Ascending aorta (tissue), 2 donors: ENCODE measurements at regions not wholly inside any gene's neighbourhood (a gene's known extent, or its start where the extent isn't known, plus 50 kb on each side); places are given as distances from the start of the nearest gene placed in this dataset.
"Not testable (repeated sequence)": the region's sequence is repeated elsewhere in the genome, so short reads cannot be mapped to it uniquely, and the experiment has no call there.

Experiments used
- DNase-seq, 2 donors: peaks; one replicate each; pipeline ENCODE4 v3.0.0-alpha.2; 2019; ENCODE audit warnings: low spot score in 2 of 2
- H3K27ac ChIP-seq, 2 donors: fragments of 200-600 bp; sonication (generic); one replicate each; pipeline ENCODE4 v1.5.1; 2016 to 2017; ENCODE audit warnings: mild to moderate bottlenecking in 1 of 2
- H3K27me3 ChIP-seq: fragments of 200-600 bp; sonication (generic); one replicate; pipeline ENCODE4 v1.5.1; 2017
- H3K36me3 ChIP-seq, 2 donors: fragments of 200-600 bp; sonication (generic); one replicate each; pipeline ENCODE4 v1.5.1; 2016
- H3K4me1 ChIP-seq, 2 donors: fragments of 200-600 bp; sonication (generic); one replicate each; pipeline ENCODE4 v1.5.1; 2016 to 2017; ENCODE audit warnings: mild to moderate bottlenecking in 1 of 2
- H3K4me3 ChIP-seq, 2 donors: fragments of 200-600 bp; sonication (generic); one replicate each; pipeline ENCODE4 v1.5.1; 2016 to 2017; ENCODE audit warnings: mild to moderate bottlenecking in 1 of 2
- H3K9me3 ChIP-seq, 2 donors: fragments of 200-600 bp; sonication (generic); one replicate each; pipeline ENCODE4 v1.5.1; 2016
- CTCF ChIP-seq, 3 experiments: fragments of 200-600 bp in 2 of 3; fragments of 450-650 bp in 1 of 3; sonication (generic) in 2 of 3; IDR thresholded peaks; one replicate each; pipeline ENCODE4 v1.5.1; 2016 to 2019; ENCODE audit warnings: antibody characterized with exemption in 3 of 3, mild to moderate bottlenecking in 1 of 3, moderate library complexity in 1 of 3
- intact Hi-C: fragments of 100-400 bp; cut with DNase I; formaldehyde crosslinking; loops from one replicate; pipeline ENCODE4 v1.15.1; 2023

- Histone ChIP-seq H3K27ac (no peak overlapping the region), H3K27me3 (no peaks in the 10 kb centered on the region), H3K9me3 (no peaks in the 10 kb centered on the region), H3K4me3 (no peak overlapping the region), H3K4me1 (no peaks in the 10 kb centered on the region), H3K36me3 (no peaks in the 10 kb centered on the region)
- intact Hi-C loops = no loop called here
- TF ChIP-seq CTCF (IDR thresholded peaks at IDR 0.05) = no peak
- DNase-seq = no peak
Measured at GRCh38 chr9:21615446-21615845, 133.3 kb upstream of the IFNE start.

DNA sequence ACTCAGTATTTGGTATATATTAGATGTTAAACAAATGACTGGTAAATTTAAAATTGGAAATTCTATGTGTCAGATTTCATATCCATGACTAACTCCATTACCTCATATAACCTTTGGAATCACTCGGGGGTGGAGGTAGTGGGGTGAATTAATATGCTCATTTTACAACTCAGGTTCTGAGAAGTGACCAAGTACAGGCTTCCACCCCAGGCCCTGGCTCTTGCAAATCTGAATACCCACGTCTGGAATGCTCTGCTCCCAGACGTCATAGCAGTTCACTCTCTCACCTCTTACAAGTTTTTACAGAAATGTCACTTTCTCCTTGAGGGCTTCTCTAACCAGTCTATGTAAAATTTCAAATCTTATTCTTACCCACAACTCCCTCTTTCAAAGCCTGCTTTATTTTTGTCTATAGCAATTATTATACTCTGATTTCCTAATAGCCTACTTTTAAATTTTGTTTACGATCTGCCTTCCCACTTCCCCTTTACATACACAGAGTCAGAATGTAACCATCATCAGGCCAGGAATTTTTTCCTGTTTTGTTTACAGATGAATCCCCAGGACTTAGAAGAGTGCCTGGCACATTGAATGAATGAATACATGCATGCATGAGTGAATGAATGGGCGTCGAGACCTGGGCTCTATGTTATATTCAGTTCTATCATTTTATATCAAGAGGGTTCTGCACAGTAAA is 134.1 kb upstream of the IFNE start:
- no peaks in the 10 kb centered on the region for H3K9me3 ChIP-seq
- H3K27me3 ChIP-seq = no peaks in the 10 kb centered on the region
- DNase-seq = no peak
- H3K27ac ChIP-seq = no peak overlapping the region
- H3K4me3 ChIP-seq = no peak overlapping the region
- no peaks in the 10 kb centered on the region for H3K36me3 ChIP-seq
- no peaks in the 10 kb centered on the region for H3K4me1 ChIP-seq
- TF ChIP-seq CTCF (IDR thresholded peaks at IDR 0.05) = no peak
- intact Hi-C loops = no loop called here

- Histone ChIP-seq H3K27me3 (no peaks in the 10 kb centered on the region), H3K36me3 (no peaks in the 10 kb centered on the region), H3K4me3 (no peak overlapping the region), H3K9me3 (no peaks in the 10 kb centered on the region), H3K27ac (no peak overlapping the region), H3K4me1 (no peaks in the 10 kb centered on the region)
- TF ChIP-seq CTCF (IDR thresholded peaks at IDR 0.05) = no peak
- DNase-seq = no peak
- intact Hi-C loops = no loop called here
Measured at GRCh38 chr9:21624675-21625644, 142.8 kb upstream of the IFNE start.

GRCh38 chr9:21626493-21626892 is 144.4 kb upstream of the IFNE start:
- DNase-seq = no peak
- Histone ChIP-seq H3K4me1 (no peaks in the 10 kb centered on the region), H3K4me3 (no peak overlapping the region), H3K36me3 (no peaks in the 10 kb centered on the region), H3K27ac (no peak overlapping the region), H3K27me3 (no peaks in the 10 kb centered on the region), H3K9me3 (no peaks in the 10 kb centered on the region)
- no peak for TF ChIP-seq CTCF (IDR thresholded peaks at IDR 0.05)
- intact Hi-C loops = no loop called here

- H3K27ac ChIP-seq, H3K36me3 ChIP-seq, H3K9me3 ChIP-seq, H3K4me3 ChIP-seq, H3K27me3 ChIP-seq, H3K4me1 ChIP-seq, DNase-seq, intact Hi-C loops: not testable (repeated sequence)
Measured at GRCh38 chr9:21628954-21629353, 146.8 kb upstream of the IFNE start.

- intact Hi-C loops = no loop called here
- no peaks in the 10 kb centered on the region for H3K4me1 ChIP-seq
- H3K9me3 ChIP-seq = no peaks in the 10 kb centered on the region
- DNase-seq = no peak
- no peak overlapping the region for H3K27ac ChIP-seq
- H3K36me3 ChIP-seq = no peaks in the 10 kb centered on the region
- no peak overlapping the region for H3K4me3 ChIP-seq
- TF ChIP-seq CTCF (IDR thresholded peaks at IDR 0.05) = no peak
- no peaks in the 10 kb centered on the region for H3K27me3 ChIP-seq
Measured at GRCh38 chr9:21634951-21635350, 152.8 kb upstream of the IFNE start.
